Lung (tissue), 11 donors: ENCODE measurements at regions not wholly inside any gene's neighbourhood (a gene's known extent, or its start where the extent isn't known, plus 50 kb on each side); places are given as distances from the start of the nearest gene placed in this dataset.
A peak's percentile ranks its signal among the peaks of the same experiment; 100 is the strongest.

Experiments
- ATAC-seq: fragments of 200-7000 bp; cut with Tn5 transposase; one replicate; pipeline ENCODE4 v1.9.1; 2020; ENCODE audit warnings: moderate number of reproducible peaks; ENCODE audit not compliant: insufficient read depth, low FRiP score
- DNase-seq, 3 donors: peaks; one replicate each; pipeline ENCODE4 v3.0.0-alpha.2; 2013 to 2017
- H3K27ac ChIP-seq, 2 donors: one replicate each; pipeline ENCODE4 v1.5.1; 2013; ENCODE audit warnings: mild to moderate bottlenecking in 2 of 2, moderate library complexity in 2 of 2, control low read depth in 1 of 2, inconsistent platforms in 1 of 2, low read depth in 1 of 2, low read length in 1 of 2
- H3K27me3 ChIP-seq, 3 donors: one replicate each; pipeline ENCODE4 v1.5.1; 2013; ENCODE audit warnings: low read length in 2 of 3; ENCODE audit not compliant: control insufficient read depth in 3 of 3, insufficient read depth in 3 of 3
- H3K36me3 ChIP-seq, 4 donors: one replicate each; pipeline ENCODE4 v1.5.1; 2013; ENCODE audit warnings: low read length in 4 of 4, mild to moderate bottlenecking in 1 of 4, moderate library complexity in 1 of 4; ENCODE audit not compliant: control insufficient read depth in 4 of 4, insufficient read depth in 4 of 4
- H3K4me1 ChIP-seq, 5 donors: one replicate each; pipeline ENCODE4 v1.5.1; 2013; ENCODE audit warnings: low read length in 5 of 5, mild to moderate bottlenecking in 2 of 5, moderate library complexity in 1 of 5; ENCODE audit not compliant: control insufficient read depth in 5 of 5, insufficient read depth in 5 of 5
- H3K4me3 ChIP-seq: one replicate; pipeline ENCODE4 v1.5.1; 2013; ENCODE audit warnings: mild to moderate bottlenecking, control low read depth, moderate library complexity
- H3K9ac ChIP-seq, 2 donors: one replicate each; pipeline ENCODE4 v1.5.1; 2013; ENCODE audit warnings: low read length in 2 of 2, control low read depth in 1 of 2; ENCODE audit not compliant: insufficient read depth in 1 of 2
- H3K9me3 ChIP-seq, 4 donors: one replicate each; pipeline ENCODE4 v1.5.1; 2013; ENCODE audit warnings: low read length in 3 of 4, mild to moderate bottlenecking in 1 of 4, moderate library complexity in 1 of 4; ENCODE audit not compliant: control insufficient read depth in 4 of 4, insufficient read depth in 3 of 4
- WGBS, 2 donors: extraction: QIAGEN DNeasy Blood & Tissue Kit; methylation state at CpG; one replicate each; pipeline ENCODE4 v1.1.7; 2013; 5-methylcytosine and 5-hydroxymethylcytosine counted together
- TF ChIP-seq, protein P1 (sequence below): IDR thresholded peaks from 2 replicates; pipeline ENCODE4 v1.5.1; 2012; ENCODE audit warnings: mild to moderate bottlenecking; ENCODE audit errors: control extremely low read depth, extremely low read depth
- donor health status: control.
- donor health status: control.
- donor health status: Bipolar disorder and iron deficiency.
- donor health status: healthy.
- donor health status: DM: yes; HTN: yes; CAD: no.

- 29 to 33% methylated on average over 15 of the region's 15 CpGs for WGBS, 2 donors
- ATAC-seq (peak; percentile 27), DNase-seq (peak in 2 of 3 donors; percentile 36 to 39)
- Histone ChIP-seq H3K9ac (no peak overlapping the region), H3K36me3 (no peaks in the 10 kb centered on the region), H3K27me3 (peaks cover 2 to 45% (median 8%) of the 10 kb centered on the region in 3 donors), H3K4me1 (no peaks in the 10 kb centered on the region), H3K4me3 (no peak overlapping the region), H3K9me3 (no peaks in the 10 kb centered on the region), H3K27ac (no peak overlapping the region)
- TF ChIP-seq, protein P1, sequence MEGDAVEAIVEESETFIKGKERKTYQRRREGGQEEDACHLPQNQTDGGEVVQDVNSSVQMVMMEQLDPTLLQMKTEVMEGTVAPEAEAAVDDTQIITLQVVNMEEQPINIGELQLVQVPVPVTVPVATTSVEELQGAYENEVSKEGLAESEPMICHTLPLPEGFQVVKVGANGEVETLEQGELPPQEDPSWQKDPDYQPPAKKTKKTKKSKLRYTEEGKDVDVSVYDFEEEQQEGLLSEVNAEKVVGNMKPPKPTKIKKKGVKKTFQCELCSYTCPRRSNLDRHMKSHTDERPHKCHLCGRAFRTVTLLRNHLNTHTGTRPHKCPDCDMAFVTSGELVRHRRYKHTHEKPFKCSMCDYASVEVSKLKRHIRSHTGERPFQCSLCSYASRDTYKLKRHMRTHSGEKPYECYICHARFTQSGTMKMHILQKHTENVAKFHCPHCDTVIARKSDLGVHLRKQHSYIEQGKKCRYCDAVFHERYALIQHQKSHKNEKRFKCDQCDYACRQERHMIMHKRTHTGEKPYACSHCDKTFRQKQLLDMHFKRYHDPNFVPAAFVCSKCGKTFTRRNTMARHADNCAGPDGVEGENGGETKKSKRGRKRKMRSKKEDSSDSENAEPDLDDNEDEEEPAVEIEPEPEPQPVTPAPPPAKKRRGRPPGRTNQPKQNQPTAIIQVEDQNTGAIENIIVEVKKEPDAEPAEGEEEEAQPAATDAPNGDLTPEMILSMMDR, result peak; percentile 5
Measured at GRCh38 chrX:3548765-3549391, 164.6 kb downstream of the PRKX start.

- H3K4me3 ChIP-seq, result no peak overlapping the region
- no peaks in the 10 kb centered on the region for H3K36me3 ChIP-seq
- WGBS, 2 donors, result 76 to 80% methylated on average over 5 of the region's 5 CpGs
- DNase-seq (no peak), ATAC-seq (no peak)
- H3K9me3 ChIP-seq, result peaks cover 0 to 2% (median under 1%) of the 10 kb centered on the region in 4 donors
- no peaks in the 10 kb centered on the region for H3K4me1 ChIP-seq
- H3K27ac ChIP-seq, result peak overlapping the region in 1 of 2 donors; percentile 14
- TF ChIP-seq, protein P1, result no peak
- H3K9ac ChIP-seq, result no peak overlapping the region
- H3K27me3 ChIP-seq, result peaks cover 0 to 33% (median 6%) of the 10 kb centered on the region in 3 donors
Measured at GRCh38 chrX:3545901-3546300, 167.5 kb downstream of the PRKX start.

- ATAC-seq (no peak), DNase-seq (no peak)
- Histone ChIP-seq H3K27me3 (peaks cover 0 to 33% (median 5%) of the 10 kb centered on the region in 3 donors), H3K27ac (no peak overlapping the region), H3K4me1 (no peaks in the 10 kb centered on the region), H3K4me3 (no peak overlapping the region), H3K9me3 (peaks cover 0 to 2% (median under 1%) of the 10 kb centered on the region in 4 donors), H3K9ac (no peak overlapping the region), H3K36me3 (no peaks in the 10 kb centered on the region)
- WGBS, 2 donors, result 88 to 94% methylated on average over 2 of the region's 2 CpGs
- TF ChIP-seq, protein P1, result no peak
Measured at GRCh38 chrX:3541336-3541735, 172.1 kb downstream of the PRKX start.

DNA sequence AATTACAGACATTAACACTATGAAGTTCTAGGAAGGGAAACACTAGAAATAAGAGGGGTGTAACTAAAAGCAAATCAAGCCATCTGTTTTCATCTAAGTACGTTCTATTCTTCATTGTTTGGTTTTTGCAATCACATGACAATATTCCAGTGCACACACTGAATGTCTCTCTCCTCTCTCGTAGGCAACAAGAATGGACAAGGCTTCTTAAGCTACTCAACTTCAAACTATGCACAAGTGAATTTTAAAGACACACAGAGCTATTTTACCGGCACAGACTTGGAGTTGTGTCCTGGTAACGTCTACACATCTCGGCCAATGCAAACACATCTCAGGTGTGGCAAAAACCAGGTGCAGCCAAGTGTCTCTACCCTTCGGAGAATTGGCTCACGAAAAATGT is 173.3 kb downstream of the PRKX start:
- Histone ChIP-seq H3K4me3 (no peak overlapping the region), H3K27me3 (peaks cover 0 to 35% (median 5%) of the 10 kb centered on the region in 3 donors), H3K27ac (no peak overlapping the region), H3K36me3 (no peaks in the 10 kb centered on the region), H3K4me1 (no peaks in the 10 kb centered on the region), H3K9ac (no peak overlapping the region), H3K9me3 (peaks cover 0 to 7% (median 1%) of the 10 kb centered on the region in 4 donors)
- TF ChIP-seq, protein P1, result no peak
- WGBS, 2 donors, result 78 to 89% methylated on average over 7 of the region's 7 CpGs
- no peak for DNase-seq
- ATAC-seq, result no peak
